Panc1 (cell line): ENCODE measurements at regions not wholly inside any gene's neighbourhood (a gene's known extent, or its start where the extent isn't known, plus 50 kb on each side); places are given as distances from the start of the nearest gene placed in this dataset.

Experiments
- POLR2AphosphoS5 ChIP-seq: IDR thresholded peaks from 2 replicates; pipeline ENCODE4 v1.6.1; 2012; ENCODE audit warnings: mild to moderate bottlenecking, low read depth, low read length, moderate library complexity
- SIN3A ChIP-seq: IDR thresholded peaks from 2 replicates; pipeline ENCODE4 v1.6.1; 2012; ENCODE audit warnings: low read depth, mild to moderate bottlenecking, low read length, moderate library complexity, borderline replicate concordance; ENCODE audit not compliant: insufficient read depth
- TCF7L2 ChIP-seq: IDR thresholded peaks from 2 replicates; pipeline ENCODE4 v1.6.1; 2011; ENCODE audit warnings: mild to moderate bottlenecking, low read depth, low read length, inconsistent platforms
- TF ChIP-seq, protein P1 (sequence below): fragments of 450-650 bp; IDR thresholded peaks from 2 replicates; pipeline ENCODE4 v1.5.1; 2017; ENCODE audit warnings: mild to moderate bottlenecking

- TF ChIP-seq, protein P1, sequence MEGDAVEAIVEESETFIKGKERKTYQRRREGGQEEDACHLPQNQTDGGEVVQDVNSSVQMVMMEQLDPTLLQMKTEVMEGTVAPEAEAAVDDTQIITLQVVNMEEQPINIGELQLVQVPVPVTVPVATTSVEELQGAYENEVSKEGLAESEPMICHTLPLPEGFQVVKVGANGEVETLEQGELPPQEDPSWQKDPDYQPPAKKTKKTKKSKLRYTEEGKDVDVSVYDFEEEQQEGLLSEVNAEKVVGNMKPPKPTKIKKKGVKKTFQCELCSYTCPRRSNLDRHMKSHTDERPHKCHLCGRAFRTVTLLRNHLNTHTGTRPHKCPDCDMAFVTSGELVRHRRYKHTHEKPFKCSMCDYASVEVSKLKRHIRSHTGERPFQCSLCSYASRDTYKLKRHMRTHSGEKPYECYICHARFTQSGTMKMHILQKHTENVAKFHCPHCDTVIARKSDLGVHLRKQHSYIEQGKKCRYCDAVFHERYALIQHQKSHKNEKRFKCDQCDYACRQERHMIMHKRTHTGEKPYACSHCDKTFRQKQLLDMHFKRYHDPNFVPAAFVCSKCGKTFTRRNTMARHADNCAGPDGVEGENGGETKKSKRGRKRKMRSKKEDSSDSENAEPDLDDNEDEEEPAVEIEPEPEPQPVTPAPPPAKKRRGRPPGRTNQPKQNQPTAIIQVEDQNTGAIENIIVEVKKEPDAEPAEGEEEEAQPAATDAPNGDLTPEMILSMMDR, result no peak
- TF ChIP-seq POLR2AphosphoS5 (no peak), SIN3A (no peak), TCF7L2 (no peak)
Measured at GRCh38 chrX:117835034-117835433, 281.6 kb downstream of the KLHL13 start.
